Astrocyte (in vitro differentiated cells and primary cell): ENCODE measurements at regions not wholly inside any gene's neighbourhood (a gene's known extent, or its start where the extent isn't known, plus 50 kb on each side); places are given as distances from the start of the nearest gene placed in this dataset.

Source experiments
- DNase-seq: peaks from one replicate; pipeline ENCODE4 v3.0.0-alpha.2; 2010; ENCODE audit warnings: low read depth
- FAIRE-seq: peaks from 2 replicates; lab custom pipeline; 2011; peaks lifted over from hg19 to GRCh38; lab: Jason Lieb, UNC
- H2AFZ ChIP-seq: 2 replicates; pipeline ENCODE4 v1.6.0; 2012; ENCODE audit warnings: low read depth, low read length, inconsistent platforms
- H3K27ac ChIP-seq: 2 replicates; pipeline ENCODE4 v1.5.1; 2011; ENCODE audit warnings: low read depth, low read length, inconsistent platforms
- H3K27me3 ChIP-seq: 2 replicates; pipeline ENCODE4 v1.6.0; 2011; ENCODE audit warnings: low read length, inconsistent platforms; ENCODE audit not compliant: insufficient read depth
- H3K36me3 ChIP-seq: 2 replicates; pipeline ENCODE4 v1.5.1; 2011; ENCODE audit warnings: low read length, inconsistent platforms; ENCODE audit not compliant: insufficient read depth
- H3K4me1 ChIP-seq: 2 replicates; pipeline ENCODE4 v1.5.1; 2011; ENCODE audit warnings: low read length, inconsistent platforms; ENCODE audit not compliant: insufficient read depth
- H3K4me2 ChIP-seq: 2 replicates; pipeline ENCODE4 v1.6.0; 2012; ENCODE audit warnings: low read length, inconsistent platforms
- H3K4me3 ChIP-seq: 2 replicates; pipeline ENCODE4 v1.5.1; 2011; ENCODE audit warnings: low read depth, mild to moderate bottlenecking, low read length, inconsistent platforms; ENCODE audit not compliant: insufficient read depth
- H3K79me2 ChIP-seq: 2 replicates; pipeline ENCODE4 v1.6.0; 2012; ENCODE audit warnings: mild to moderate bottlenecking, low read length, inconsistent platforms; ENCODE audit not compliant: insufficient read depth
- H3K9ac ChIP-seq: 2 replicates; pipeline ENCODE4 v1.6.0; 2012; ENCODE audit warnings: mild to moderate bottlenecking, low read length, inconsistent platforms
- H3K9me3 ChIP-seq: 2 replicates; pipeline ENCODE4 v1.5.1; 2012; ENCODE audit warnings: low read depth, mild to moderate bottlenecking, low read length, inconsistent platforms; ENCODE audit not compliant: insufficient read depth
- H4K20me1 ChIP-seq: 2 replicates; pipeline ENCODE4 v1.6.0; 2012; ENCODE audit warnings: low read length, inconsistent platforms; ENCODE audit not compliant: insufficient read depth
- H3K27ac Mint-ChIP-seq: one replicate; pipeline ENCODE4 v1.8.0; 2021; ENCODE audit warnings: mild to moderate bottlenecking, mixed read lengths; ENCODE audit not compliant: unreplicated experiment
- H3K27me3 Mint-ChIP-seq: one replicate; pipeline ENCODE4 v1.8.0; 2021; ENCODE audit warnings: low read depth, mixed read lengths; ENCODE audit not compliant: unreplicated experiment
- H3K36me3 Mint-ChIP-seq: one replicate; pipeline ENCODE4 v1.8.0; 2021; ENCODE audit warnings: low read depth, mixed read lengths; ENCODE audit not compliant: unreplicated experiment
- H3K4me1 Mint-ChIP-seq: one replicate; pipeline ENCODE4 v1.8.0; 2021; ENCODE audit warnings: low read depth, mixed read lengths; ENCODE audit not compliant: unreplicated experiment
- H3K4me3 Mint-ChIP-seq: one replicate; pipeline ENCODE4 v1.8.0; 2021; ENCODE audit warnings: mild to moderate bottlenecking, moderate library complexity, mixed read lengths; ENCODE audit not compliant: unreplicated experiment
- H3K9me3 Mint-ChIP-seq: one replicate; pipeline ENCODE4 v1.8.0; 2021; ENCODE audit warnings: mild to moderate bottlenecking, mixed read lengths; ENCODE audit not compliant: unreplicated experiment
- EZH2 ChIP-seq: IDR thresholded peaks from 2 replicates; pipeline ENCODE4 v1.6.1; 2012; ENCODE audit warnings: mild to moderate bottlenecking, low read length, inconsistent platforms; ENCODE audit not compliant: insufficient read depth
- TF ChIP-seq, protein P1 (sequence below): IDR thresholded peaks from 2 replicates; pipeline ENCODE4 v1.5.1; 2011; ENCODE audit warnings: low read depth, mild to moderate bottlenecking, inconsistent platforms, low read length, moderate library complexity; ENCODE audit not compliant: insufficient read depth

DNA sequence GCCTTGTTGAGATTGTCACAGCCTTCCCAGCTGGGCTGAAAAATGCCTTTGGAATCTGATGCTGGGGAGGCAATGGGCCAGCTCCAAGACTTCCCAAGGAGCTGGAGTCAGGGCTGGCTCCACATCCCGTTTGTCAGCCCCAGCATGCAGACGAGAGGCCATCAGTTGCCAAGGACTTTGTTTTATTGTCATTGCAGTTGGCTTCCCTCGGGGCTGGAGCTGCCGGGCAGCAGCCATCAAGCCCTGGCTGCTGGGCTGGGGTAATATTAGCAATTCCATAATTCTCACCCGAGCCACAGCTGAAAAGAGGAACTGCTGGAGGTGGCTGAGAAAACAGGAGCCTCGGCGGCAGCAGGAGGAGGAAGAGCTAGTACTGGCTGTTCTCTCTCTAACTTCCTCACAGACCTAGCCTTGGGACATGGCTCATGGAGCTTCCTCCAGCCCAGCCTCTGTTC lies 182.5 kb downstream of the CDC5L start:
- peak overlapping the region; percentile 69 for H3K4me2 ChIP-seq
- no peaks in the 10 kb centered on the region for H3K79me2 ChIP-seq
- Mint-ChIP-seq H3K4me1 (no peaks in the 10 kb centered on the region), H3K27ac (no peak overlapping the region), H3K4me3 (no peak overlapping the region), H3K36me3 (no peaks in the 10 kb centered on the region), H3K27me3 (peaks cover 31% of the 10 kb centered on the region), H3K9me3 (no peaks in the 10 kb centered on the region)
- FAIRE-seq: peak; percentile 80
- H3K4me1 ChIP-seq: peaks cover 10% of the 10 kb centered on the region
- peaks cover 5% of the 10 kb centered on the region for H3K27me3 ChIP-seq
- peak overlapping the region; percentile 65 for H2AFZ ChIP-seq
- no peak overlapping the region for H3K9ac ChIP-seq
- H3K4me3 ChIP-seq: no peak overlapping the region
- H3K27ac ChIP-seq: no peak overlapping the region
- no peaks in the 10 kb centered on the region for H3K36me3 ChIP-seq
- no peaks in the 10 kb centered on the region for H4K20me1 ChIP-seq
- no peak for TF ChIP-seq EZH2
- TF ChIP-seq, protein P1, sequence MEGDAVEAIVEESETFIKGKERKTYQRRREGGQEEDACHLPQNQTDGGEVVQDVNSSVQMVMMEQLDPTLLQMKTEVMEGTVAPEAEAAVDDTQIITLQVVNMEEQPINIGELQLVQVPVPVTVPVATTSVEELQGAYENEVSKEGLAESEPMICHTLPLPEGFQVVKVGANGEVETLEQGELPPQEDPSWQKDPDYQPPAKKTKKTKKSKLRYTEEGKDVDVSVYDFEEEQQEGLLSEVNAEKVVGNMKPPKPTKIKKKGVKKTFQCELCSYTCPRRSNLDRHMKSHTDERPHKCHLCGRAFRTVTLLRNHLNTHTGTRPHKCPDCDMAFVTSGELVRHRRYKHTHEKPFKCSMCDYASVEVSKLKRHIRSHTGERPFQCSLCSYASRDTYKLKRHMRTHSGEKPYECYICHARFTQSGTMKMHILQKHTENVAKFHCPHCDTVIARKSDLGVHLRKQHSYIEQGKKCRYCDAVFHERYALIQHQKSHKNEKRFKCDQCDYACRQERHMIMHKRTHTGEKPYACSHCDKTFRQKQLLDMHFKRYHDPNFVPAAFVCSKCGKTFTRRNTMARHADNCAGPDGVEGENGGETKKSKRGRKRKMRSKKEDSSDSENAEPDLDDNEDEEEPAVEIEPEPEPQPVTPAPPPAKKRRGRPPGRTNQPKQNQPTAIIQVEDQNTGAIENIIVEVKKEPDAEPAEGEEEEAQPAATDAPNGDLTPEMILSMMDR: no peak
- peak; percentile 73 for DNase-seq
- H3K9me3 ChIP-seq: no peaks in the 10 kb centered on the region

- Histone ChIP-seq H3K79me2 (no peaks in the 10 kb centered on the region), H3K9ac (no peak overlapping the region), H3K4me2 (no peak overlapping the region), H4K20me1 (no peaks in the 10 kb centered on the region), H2AFZ (no peak overlapping the region), H3K27ac (no peak overlapping the region), H3K36me3 (no peaks in the 10 kb centered on the region), H3K27me3 (peaks cover 5% of the 10 kb centered on the region), H3K4me1 (peaks cover 10% of the 10 kb centered on the region), H3K9me3 (no peaks in the 10 kb centered on the region), H3K4me3 (no peak overlapping the region)
- Mint-ChIP-seq H3K36me3 (no peaks in the 10 kb centered on the region), H3K27me3 (peaks cover 29% of the 10 kb centered on the region), H3K9me3 (no peaks in the 10 kb centered on the region), H3K27ac (no peak overlapping the region), H3K4me3 (no peak overlapping the region), H3K4me1 (no peaks in the 10 kb centered on the region)
- TF ChIP-seq EZH2: no peak
- TF ChIP-seq, protein P1: no peak
- DNase-seq: no peak
- no peak for FAIRE-seq
Measured at GRCh38 chr6:44571510-44571909, 184.0 kb downstream of the CDC5L start.

GRCh38 chr6:44572346-44572745 lies 184.8 kb downstream of the CDC5L start:
- no peak overlapping the region for H3K4me2 ChIP-seq
- no peak overlapping the region for H3K27ac Mint-ChIP-seq
- H3K9ac ChIP-seq: no peak overlapping the region
- TF ChIP-seq EZH2: no peak
- TF ChIP-seq, protein P1: no peak
- H3K4me3 ChIP-seq: no peak overlapping the region
- H4K20me1 ChIP-seq: no peaks in the 10 kb centered on the region
- no peak for DNase-seq
- no peak for FAIRE-seq
- no peaks in the 10 kb centered on the region for H3K79me2 ChIP-seq
- no peaks in the 10 kb centered on the region for H3K36me3 ChIP-seq
- peaks cover 27% of the 10 kb centered on the region for H3K27me3 Mint-ChIP-seq
- no peak overlapping the region for H3K4me3 Mint-ChIP-seq
- no peaks in the 10 kb centered on the region for H3K4me1 Mint-ChIP-seq
- peaks cover 10% of the 10 kb centered on the region for H3K4me1 ChIP-seq
- no peaks in the 10 kb centered on the region for H3K9me3 ChIP-seq
- peaks cover 5% of the 10 kb centered on the region for H3K27me3 ChIP-seq
- no peaks in the 10 kb centered on the region for H3K36me3 Mint-ChIP-seq
- no peak overlapping the region for H3K27ac ChIP-seq
- no peak overlapping the region for H2AFZ ChIP-seq
- no peaks in the 10 kb centered on the region for H3K9me3 Mint-ChIP-seq
